ENCODE measurements at regions not wholly inside any gene's neighbourhood (a gene's known extent, or its start where the extent isn't known, plus 50 kb on each side); places are given as distances from the start of the nearest gene placed in this dataset.

GRCh38 chr1:101290922-101291561 lies 54.2 kb downstream of the S1PR1 start:
- no peak for FAIRE-seq
- no peak for DNase-seq (ENCODE audit: insufficient read length, low spot score)
- no peak for TF ChIP-seq CTCF (IDR thresholded peaks at IDR 0.05; ENCODE audit: insufficient read depth, missing control alignments)

GRCh38 chr1:101291562-101292380 lies 55.0 kb downstream of the S1PR1 start:
- FAIRE-seq (no peak), DNase-seq (ENCODE audit: insufficient read length, low spot score) (no peak)
- TF ChIP-seq CTCF (IDR thresholded peaks at IDR 0.05; ENCODE audit: insufficient read depth, missing control alignments), result no peak

DNA sequence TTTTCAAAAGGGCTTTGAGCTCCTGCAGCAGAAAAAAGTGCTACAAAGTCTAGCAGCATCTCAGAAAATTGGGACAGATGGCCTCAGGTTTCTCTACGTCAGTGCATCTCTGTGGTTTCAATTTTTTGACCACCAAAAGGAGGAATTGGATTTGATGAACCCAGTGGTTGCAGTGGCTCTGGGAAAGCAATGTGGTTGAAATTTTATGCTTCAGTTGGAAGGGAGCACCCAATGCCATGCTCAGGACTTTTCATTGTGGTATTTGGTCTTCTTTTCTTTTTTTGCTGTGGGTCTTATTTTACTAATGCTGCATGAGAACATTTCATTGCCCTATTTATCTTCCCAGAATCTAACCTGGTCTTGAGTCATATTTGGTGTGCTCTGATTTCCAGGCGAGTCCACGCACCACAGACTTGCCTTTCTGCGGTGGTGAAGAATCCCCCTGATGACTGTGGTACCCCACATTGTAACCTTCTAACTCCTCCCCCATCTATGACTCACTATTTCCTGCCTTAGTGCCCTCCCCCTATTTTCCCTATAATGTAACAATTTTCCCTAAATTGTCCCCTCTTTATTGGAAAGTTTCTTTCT lies 56.7 kb downstream of the S1PR1 start:
- FAIRE-seq (no peak), DNase-seq (ENCODE audit: insufficient read length, low spot score) (no peak)
- no peak for TF ChIP-seq CTCF (IDR thresholded peaks at IDR 0.05; ENCODE audit: insufficient read depth, missing control alignments)

GRCh38 chr1:101295209-101295608 lies 58.4 kb downstream of the S1PR1 start:
- no peak for TF ChIP-seq CTCF (IDR thresholded peaks at IDR 0.05; ENCODE audit: insufficient read depth, missing control alignments)
- FAIRE-seq, result no peak
- DNase-seq (ENCODE audit: insufficient read length, low spot score), result no peak

- FAIRE-seq (no peak), DNase-seq (ENCODE audit: insufficient read length, low spot score) (no peak)
- no peak for TF ChIP-seq CTCF (IDR thresholded peaks at IDR 0.05; ENCODE audit: insufficient read depth, missing control alignments)
Measured at GRCh38 chr1:101298663-101299062, 61.8 kb downstream of the S1PR1 start.

GRCh38 chr1:101299141-101299540 lies 62.3 kb downstream of the S1PR1 start:
- TF ChIP-seq CTCF (IDR thresholded peaks at IDR 0.05; ENCODE audit: insufficient read depth, missing control alignments), result no peak
- DNase-seq (ENCODE audit: insufficient read length, low spot score), result no peak
- no peak for FAIRE-seq

GRCh38 chr1:101299710-101300109 lies 62.9 kb downstream of the S1PR1 start:
- no peak for FAIRE-seq
- TF ChIP-seq CTCF (IDR thresholded peaks at IDR 0.05; ENCODE audit: insufficient read depth, missing control alignments), result no peak
- no peak for DNase-seq (ENCODE audit: insufficient read length, low spot score)

Measured in D721Med (cell line).